Tibial artery (tissue), 4 donors: ENCODE measurements at regions not wholly inside any gene's neighbourhood (a gene's known extent, or its start where the extent isn't known, plus 50 kb on each side); places are given as distances from the start of the nearest gene placed in this dataset.

Experiments
- DNase-seq, 2 donors: peaks; one replicate each; pipeline ENCODE4 v3.0.0-alpha.2; 2019
- H3K27ac ChIP-seq, 2 donors: fragments of 200-600 bp; sonication (generic) in 1 of 2; 1 replicate in 1 of 2; 2 replicates in 1 of 2; pipeline ENCODE4 v1.5.1; 2018 to 2019; ENCODE audit warnings: mild to moderate bottlenecking in 1 of 2
- H3K27me3 ChIP-seq, 2 donors: fragments of 200-600 bp; sonication (generic) in 1 of 2; one replicate each; pipeline versions ENCODE4 v1.5.1 to v1.6.0; 2016 to 2019
- H3K36me3 ChIP-seq, 3 donors: fragments of 200-600 bp; sonication (generic) in 2 of 3; one replicate each; pipeline ENCODE4 v1.5.1; 2016 to 2019; ENCODE audit warnings: mild to moderate bottlenecking in 2 of 3
- H3K4me1 ChIP-seq, 4 donors: fragments of 200-600 bp; sonication (generic) in 2 of 4; 1 replicate in 3 of 4; 2 replicates in 1 of 4; pipeline ENCODE4 v1.5.1; 2016 to 2019
- H3K4me3 ChIP-seq, 2 donors: fragments of 200-600 bp; sonication (generic) in 1 of 2; 1 replicate in 1 of 2; 2 replicates in 1 of 2; pipeline ENCODE4 v1.5.1; 2018 to 2019; ENCODE audit warnings: mild to moderate bottlenecking in 2 of 2
- H3K9me3 ChIP-seq, 3 donors: fragments of 200-600 bp; sonication (generic) in 1 of 3; one replicate each; pipeline ENCODE4 v1.5.1; 2016 to 2019
- intact Hi-C: fragments of 100-400 bp; cut with DNase I; formaldehyde crosslinking; loops from one replicate; pipeline ENCODE4 v1.15.0; 2023; ENCODE audit warnings: low total_unique reads
- TF ChIP-seq, protein P1 (sequence below), 2 experiments: fragments of 200-600 bp in 1 of 2; fragments of 450-650 bp in 1 of 2; IDR thresholded peaks; one replicate each; pipeline ENCODE4 v1.5.1; 2017 to 2019; ENCODE audit warnings: antibody characterized with exemption in 2 of 2, mild to moderate bottlenecking in 1 of 2, moderate library complexity in 1 of 2

DNA sequence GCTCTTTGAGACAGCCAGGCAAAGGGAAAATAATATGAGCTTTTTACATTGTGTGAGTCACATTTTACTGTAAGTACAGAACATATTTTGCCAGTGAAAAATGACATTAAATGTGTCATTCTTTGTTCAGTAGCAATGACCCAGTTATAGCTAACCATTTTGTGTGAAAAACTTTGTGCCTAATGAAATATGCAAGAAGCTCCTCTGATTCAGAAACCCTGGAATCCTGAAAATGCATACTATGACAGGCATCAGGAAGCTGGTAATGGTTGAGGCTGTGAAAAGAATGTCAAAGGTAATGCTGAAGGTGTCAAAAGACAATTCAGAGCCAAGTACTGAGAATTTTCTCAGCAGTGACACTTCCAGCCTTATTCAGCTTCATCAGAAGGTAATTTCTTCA, 549.5 kb upstream of the SMIM31 start:
- no peaks in the 10 kb centered on the region for H3K27me3 ChIP-seq
- no peaks in the 10 kb centered on the region for H3K9me3 ChIP-seq
- intact Hi-C loops, result no loop called here
- no peaks in the 10 kb centered on the region for H3K4me1 ChIP-seq
- DNase-seq, result no peak
- no peak overlapping the region for H3K4me3 ChIP-seq
- H3K27ac ChIP-seq, result no peak overlapping the region
- no peaks in the 10 kb centered on the region for H3K36me3 ChIP-seq
- TF ChIP-seq, protein P1, sequence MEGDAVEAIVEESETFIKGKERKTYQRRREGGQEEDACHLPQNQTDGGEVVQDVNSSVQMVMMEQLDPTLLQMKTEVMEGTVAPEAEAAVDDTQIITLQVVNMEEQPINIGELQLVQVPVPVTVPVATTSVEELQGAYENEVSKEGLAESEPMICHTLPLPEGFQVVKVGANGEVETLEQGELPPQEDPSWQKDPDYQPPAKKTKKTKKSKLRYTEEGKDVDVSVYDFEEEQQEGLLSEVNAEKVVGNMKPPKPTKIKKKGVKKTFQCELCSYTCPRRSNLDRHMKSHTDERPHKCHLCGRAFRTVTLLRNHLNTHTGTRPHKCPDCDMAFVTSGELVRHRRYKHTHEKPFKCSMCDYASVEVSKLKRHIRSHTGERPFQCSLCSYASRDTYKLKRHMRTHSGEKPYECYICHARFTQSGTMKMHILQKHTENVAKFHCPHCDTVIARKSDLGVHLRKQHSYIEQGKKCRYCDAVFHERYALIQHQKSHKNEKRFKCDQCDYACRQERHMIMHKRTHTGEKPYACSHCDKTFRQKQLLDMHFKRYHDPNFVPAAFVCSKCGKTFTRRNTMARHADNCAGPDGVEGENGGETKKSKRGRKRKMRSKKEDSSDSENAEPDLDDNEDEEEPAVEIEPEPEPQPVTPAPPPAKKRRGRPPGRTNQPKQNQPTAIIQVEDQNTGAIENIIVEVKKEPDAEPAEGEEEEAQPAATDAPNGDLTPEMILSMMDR (IDR thresholded peaks at IDR 0.05), result no peak

DNA sequence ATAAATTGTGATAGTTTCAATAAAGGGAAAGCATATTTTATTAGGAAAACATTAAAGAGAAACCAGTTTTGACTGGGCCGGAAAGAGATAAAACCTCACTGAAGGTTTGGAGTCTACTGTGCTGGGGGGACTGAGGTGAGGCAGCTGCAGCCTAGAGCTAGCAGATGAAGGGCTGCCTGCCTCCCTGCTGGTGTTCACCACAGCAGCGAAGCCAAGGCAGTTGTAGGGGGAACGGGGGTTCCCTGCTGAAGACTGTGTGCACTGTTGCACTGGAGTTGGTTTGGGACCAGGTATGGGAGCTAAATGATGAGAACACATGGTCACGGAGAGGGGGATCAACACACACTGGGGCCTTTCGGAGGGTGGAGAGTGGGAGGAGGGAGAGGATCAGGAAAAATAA, 546.5 kb upstream of the SMIM31 start:
- DNase-seq, result no peak
- Histone ChIP-seq H3K27me3 (no peaks in the 10 kb centered on the region), H3K4me3 (no peak overlapping the region), H3K27ac (no peak overlapping the region), H3K4me1 (no peaks in the 10 kb centered on the region), H3K9me3 (no peaks in the 10 kb centered on the region), H3K36me3 (no peaks in the 10 kb centered on the region)
- TF ChIP-seq, protein P1 (IDR thresholded peaks at IDR 0.05), result no peak
- intact Hi-C loops, result no loop called here

DNA sequence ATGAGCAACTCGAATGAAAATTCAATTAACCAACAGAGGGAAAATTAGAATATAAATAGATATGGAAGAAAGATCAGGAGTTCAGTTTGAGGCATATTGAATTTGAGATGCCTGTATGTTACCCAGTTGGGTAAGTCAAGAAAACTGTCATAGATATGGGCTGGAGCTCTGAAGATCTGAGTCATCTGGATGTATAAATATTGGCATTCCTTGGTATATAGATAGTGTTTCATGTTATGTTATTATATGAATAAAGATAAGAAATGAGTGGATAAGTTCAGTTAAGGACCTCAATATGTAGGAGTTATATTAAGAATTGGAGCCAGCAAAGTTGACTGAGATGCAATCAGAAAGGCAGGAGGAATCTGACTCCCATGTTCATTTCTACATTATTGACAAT, 543.6 kb upstream of the SMIM31 start:
- Histone ChIP-seq H3K9me3 (no peaks in the 10 kb centered on the region), H3K4me1 (no peaks in the 10 kb centered on the region), H3K36me3 (no peaks in the 10 kb centered on the region), H3K4me3 (no peak overlapping the region), H3K27me3 (no peaks in the 10 kb centered on the region), H3K27ac (no peak overlapping the region)
- intact Hi-C loops, result no loop called here
- no peak for DNase-seq
- TF ChIP-seq, protein P1 (IDR thresholded peaks at IDR 0.05), result no peak

DNA sequence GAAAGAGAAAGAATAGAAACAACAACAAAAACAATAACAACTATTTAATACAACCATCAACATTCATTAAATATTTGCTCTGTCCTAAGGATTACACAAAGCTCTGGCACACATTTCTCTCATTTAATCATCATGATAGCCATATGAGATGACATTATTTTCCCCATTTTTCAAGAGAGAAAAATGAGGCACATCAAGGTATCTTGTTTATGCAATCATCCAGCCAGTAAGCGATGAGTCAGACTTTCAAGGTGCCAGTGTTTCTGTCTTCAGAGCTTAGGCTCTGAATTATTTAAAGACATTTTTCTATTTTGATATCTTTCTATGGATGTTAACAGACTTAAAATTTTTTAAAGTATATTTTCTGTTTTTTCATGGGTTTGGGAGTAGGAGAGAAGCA, 541.8 kb upstream of the SMIM31 start:
- DNase-seq, result no peak
- Histone ChIP-seq H3K4me3 (no peak overlapping the region), H3K27ac (no peak overlapping the region), H3K9me3 (no peaks in the 10 kb centered on the region), H3K36me3 (no peaks in the 10 kb centered on the region), H3K4me1 (no peaks in the 10 kb centered on the region), H3K27me3 (no peaks in the 10 kb centered on the region)
- intact Hi-C loops, result no loop called here
- TF ChIP-seq, protein P1 (IDR thresholded peaks at IDR 0.05), result no peak

DNA sequence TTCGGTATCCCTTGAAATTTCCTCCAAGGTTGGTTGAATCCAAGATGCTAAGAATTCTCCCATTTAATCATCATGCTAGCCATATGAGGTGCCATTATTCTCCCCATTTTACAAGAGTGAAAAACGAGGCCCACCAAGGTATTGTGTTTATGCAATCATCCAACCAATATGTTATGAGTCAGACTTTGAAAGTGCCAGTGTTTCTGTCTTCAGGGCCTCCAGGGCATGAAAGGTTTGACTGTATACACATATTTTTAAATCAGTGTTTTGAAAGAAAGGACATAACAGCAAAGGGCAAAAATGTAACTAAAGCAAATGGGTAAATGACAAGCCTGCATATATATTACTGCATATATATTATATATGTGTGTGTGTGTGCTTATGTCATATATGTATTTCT, 541.2 kb upstream of the SMIM31 start:
- intact Hi-C loops, result no loop called here

More for the DNA sequence above, 541.2 kb upstream of the SMIM31 start:
- H3K4me1 ChIP-seq, result no peaks in the 10 kb centered on the region
- H3K36me3 ChIP-seq, result no peaks in the 10 kb centered on the region
- TF ChIP-seq, protein P1 (IDR thresholded peaks at IDR 0.05), result no peak
- no peak overlapping the region for H3K27ac ChIP-seq
- H3K9me3 ChIP-seq, result no peaks in the 10 kb centered on the region
- no peaks in the 10 kb centered on the region for H3K27me3 ChIP-seq
- DNase-seq, result no peak
- H3K4me3 ChIP-seq, result no peak overlapping the region
